ENCODE measurements at regions not wholly inside any gene's neighbourhood (a gene's known extent, or its start where the extent isn't known, plus 50 kb on each side); places are given as distances from the start of the nearest gene placed in this dataset.

GRCh38 chr17:71760062-71760720 lies 360.6 kb upstream of the SOX9 start:
- peak in 1 of 2 donors; percentile 35 for TF ChIP-seq CTCF (conservative IDR thresholded peaks at IDR 0.05 in 1 of 2, IDR thresholded peaks at IDR 0.05 in 1 of 2; ENCODE audit: extremely low read depth in 1 of 2, insufficient read depth in 1 of 2, low read depth in 1 of 2, low read length in 2 of 2)
- no peak for TF ChIP-seq EZH2 (IDR thresholded peaks at IDR 0.05; ENCODE audit: borderline replicate concordance, low read length)

All from mammary epithelial cell (primary cell).